Ecto neural progenitor cell (in vitro differentiated cells): ENCODE measurements at regions not wholly inside any gene's neighbourhood (a gene's known extent, or its start where the extent isn't known, plus 50 kb on each side); places are given as distances from the start of the nearest gene placed in this dataset.
"Not testable (repeated sequence)": the region's sequence is repeated elsewhere in the genome, so short reads cannot be mapped to it uniquely, and the experiment has no call there.

ENCODE experiments used
- DNase-seq: peaks from one replicate; pipeline ENCODE4 v3.0.0-alpha.2; 2018; ENCODE audit warnings: low spot score

DNA sequence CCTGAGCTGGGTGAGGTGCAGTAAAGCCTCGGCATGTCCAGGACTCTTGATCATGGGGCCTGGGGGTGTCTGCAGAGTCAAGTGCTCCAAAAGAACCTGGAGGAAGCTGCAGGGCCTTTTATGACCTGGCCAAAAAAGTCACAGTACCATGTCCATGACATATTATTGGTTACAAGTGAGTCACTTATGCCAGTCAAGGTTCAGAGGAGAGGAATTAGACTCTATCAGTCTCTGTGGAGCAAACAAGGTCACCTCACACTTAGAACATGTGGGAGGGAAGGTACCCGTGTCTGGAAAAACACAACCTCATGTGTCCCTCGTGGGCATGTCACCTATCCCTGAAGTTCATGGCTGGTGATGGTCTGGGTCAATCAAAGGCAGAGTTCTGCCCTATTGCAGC, 465.7 kb downstream of the FBXO15 start:
- DNase-seq: no peak

GRCh38 chr18:73681398-73681797, 466.2 kb downstream of the FBXO15 start:
- DNase-seq: no peak

DNA sequence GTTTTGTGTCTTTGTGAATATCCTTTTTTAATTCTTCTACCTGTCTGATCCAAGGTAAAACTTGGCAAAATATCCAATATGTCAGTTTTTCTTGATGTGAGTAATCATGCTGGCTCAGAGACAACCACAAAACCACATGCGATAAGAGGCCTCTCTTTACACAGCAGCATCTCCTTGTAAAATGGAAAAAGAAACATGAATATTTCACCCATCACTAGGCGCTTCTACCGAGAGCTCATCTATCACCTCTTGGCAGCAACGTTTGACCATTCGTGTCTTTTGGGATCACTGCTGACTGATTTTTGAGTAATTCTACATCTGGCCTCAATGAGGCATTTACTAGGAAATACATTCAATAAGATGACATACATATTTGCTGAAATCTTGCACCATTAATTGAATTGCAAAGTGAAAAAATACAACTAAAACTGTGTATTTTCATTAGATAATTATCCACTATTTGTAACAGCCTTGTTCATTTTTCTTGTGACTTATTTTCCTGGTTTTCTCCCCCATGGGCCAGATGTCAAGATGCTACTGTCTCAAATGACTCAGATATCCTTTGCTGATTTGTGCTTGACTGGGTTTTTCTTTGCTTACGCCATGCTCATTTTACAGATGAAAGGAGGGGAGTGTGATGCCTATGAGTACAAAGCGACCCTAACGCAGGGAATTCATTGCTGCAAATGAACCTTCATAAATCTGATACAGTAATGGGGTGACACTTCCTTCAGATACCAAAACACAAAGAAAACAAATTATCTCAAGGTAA, 467.5 kb downstream of the FBXO15 start:
- no peak for DNase-seq

DNA sequence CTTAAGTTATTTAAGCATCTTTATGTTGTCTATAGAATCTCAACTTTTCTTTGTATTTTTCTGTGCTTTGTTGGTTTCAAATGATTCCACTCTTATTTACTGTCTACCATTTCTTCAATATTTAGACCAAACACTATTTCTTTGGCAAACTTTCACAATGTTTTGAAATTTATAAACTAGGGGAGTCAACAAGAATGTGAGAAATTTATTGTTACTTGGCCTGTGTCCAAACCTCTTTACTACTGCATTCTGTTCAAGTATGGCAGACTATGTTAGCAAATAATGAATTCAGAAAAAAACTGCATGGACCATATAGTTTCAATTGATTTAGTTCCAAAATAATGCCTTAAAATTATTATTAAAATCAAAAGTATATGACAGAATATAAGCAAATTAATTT, 470.2 kb downstream of the FBXO15 start:
- no peak for DNase-seq

DNA sequence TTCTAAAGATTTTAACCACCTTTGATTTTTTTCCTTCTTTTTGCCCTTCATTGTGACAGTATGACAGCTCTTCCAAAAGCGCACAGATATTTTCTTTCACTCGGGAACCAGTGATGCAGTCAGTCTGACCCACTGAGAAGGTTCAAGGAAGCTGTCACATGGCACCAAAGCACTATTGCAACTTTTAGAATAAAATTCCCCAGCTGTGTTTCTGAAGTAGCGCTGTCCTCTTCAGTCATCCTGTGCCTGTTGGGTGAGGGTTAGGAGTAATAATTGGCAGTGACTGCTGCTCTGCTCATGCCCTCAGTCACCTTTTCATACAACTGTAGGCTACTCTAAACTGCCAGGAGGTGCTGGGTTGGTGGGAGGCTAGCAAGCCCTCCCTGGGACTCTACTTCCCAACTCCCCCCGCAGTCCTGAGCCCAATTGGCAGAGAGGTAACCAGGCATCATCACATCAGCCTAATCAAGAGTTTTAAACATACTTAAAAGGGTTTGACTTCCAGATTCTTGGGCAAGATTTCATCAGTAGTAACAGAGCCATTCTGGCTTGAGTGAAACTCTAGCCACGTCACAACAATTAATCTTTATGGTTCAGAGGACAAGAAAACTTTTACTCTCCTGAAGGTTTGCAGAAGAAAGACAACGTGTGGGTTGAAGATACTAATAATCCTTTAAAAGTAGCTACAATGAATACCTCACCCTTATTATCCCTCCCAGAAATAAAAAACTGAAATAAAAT, 473.3 kb downstream of the FBXO15 start:
- DNase-seq: no peak

GRCh38 chr18:73671480-73671879, 476.2 kb downstream of the FBXO15 start:
- DNase-seq: not testable (repeated sequence)

GRCh38 chr18:73670524-73670923, 477.1 kb downstream of the FBXO15 start:
- no peak for DNase-seq

DNA sequence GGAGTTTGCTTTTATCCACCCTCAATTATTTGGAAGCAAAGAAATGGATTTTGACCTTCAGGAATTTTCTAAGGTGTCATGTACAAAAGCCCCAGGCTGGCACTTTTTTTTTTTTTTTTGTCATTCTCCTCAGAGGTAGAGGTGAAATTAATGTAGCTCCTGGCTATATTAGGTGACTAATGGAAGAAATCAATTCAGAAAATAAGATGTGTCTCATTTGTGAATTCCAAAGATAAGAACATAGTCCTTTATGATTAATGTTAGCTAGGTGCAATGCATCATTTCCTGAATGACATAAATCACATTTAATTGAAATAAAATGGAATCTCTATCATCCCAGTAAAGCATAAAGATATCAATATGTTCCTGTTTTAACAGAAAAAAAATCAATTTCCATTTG, 477.6 kb downstream of the FBXO15 start:
- DNase-seq: no peak

DNA sequence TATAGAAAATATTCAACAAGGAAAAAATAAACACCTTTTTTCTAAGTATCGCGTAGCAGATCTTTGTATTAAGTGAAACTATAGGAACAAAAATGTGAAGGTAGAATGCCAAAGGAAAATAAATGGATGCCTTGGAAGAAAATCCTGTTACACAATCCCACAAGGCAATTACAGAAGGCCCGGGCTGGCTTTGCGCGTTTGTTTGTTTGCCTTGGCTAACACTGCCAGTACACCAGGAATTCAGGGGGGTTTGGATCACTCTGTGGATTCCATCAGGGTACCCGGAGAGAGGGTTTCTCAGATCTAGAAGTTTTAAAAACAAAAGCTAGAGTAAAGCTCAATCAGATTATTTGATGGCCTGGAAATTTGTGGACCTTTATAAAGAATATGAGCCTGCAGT, 478.3 kb downstream of the FBXO15 start:
- no peak for DNase-seq

GRCh38 chr18:73668051-73668450, 479.6 kb downstream of the FBXO15 start:
- DNase-seq: no peak

DNA sequence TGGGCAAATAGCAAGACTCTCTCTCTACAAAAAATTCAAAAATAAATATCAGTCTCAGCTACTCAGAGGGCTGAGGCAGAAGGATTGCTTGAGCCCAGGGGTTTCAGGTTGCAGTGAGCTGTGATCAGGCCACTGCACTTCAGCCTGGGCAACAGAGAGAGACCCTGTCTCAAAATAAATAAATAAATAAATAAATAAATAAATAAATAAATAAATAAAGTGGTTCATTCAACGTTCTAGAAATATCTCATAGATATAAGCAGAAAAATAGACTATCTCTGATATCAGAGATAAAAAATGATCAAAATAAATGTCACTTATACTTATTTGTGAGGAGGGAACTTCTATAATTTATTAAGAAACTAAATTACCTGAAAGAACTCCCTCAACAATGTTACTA, 480.9 kb downstream of the FBXO15 start:
- DNase-seq: no peak

DNA sequence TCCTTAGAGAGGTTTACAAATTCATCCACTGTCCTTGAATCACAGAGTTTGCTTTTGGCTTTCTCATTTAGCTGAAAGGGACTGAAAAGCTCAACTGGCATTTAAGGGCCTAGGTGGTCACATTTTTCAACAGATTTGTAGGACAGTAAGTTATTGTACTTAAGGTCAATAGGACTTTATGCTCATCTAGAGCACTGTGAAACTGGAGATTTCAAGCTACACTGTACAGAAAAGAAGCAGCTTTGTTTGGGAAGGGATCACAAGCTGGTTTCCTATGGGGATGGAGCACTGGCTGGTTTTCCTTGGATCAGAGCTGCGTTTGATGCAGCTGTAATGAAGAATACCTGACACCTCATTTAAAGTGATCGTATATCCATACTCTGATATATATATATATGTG, 482.7 kb downstream of the FBXO15 start:
- DNase-seq: no peak

DNA sequence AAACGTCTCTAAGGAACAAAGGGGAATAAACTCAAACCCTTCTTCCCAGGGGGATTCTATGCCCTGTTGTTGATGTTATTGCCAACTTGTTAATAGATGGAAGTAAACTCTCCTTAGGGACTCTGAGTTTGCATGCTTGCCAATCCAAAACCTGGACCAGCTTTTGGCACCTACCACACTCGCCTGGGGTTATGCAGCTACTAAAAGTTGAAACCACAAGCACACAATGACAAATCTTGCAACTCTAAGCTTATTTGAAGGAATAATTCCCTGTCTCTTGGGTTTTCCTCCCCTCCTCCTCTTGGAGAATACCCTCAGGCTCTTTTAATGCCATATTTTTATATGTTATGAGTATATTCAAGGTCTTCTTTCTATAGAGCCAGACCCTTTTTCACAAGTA, 484.1 kb downstream of the FBXO15 start:
- no peak for DNase-seq

- no peak for DNase-seq
Observed at GRCh38 chr18:73662421-73662820, 485.2 kb downstream of the FBXO15 start.

DNA sequence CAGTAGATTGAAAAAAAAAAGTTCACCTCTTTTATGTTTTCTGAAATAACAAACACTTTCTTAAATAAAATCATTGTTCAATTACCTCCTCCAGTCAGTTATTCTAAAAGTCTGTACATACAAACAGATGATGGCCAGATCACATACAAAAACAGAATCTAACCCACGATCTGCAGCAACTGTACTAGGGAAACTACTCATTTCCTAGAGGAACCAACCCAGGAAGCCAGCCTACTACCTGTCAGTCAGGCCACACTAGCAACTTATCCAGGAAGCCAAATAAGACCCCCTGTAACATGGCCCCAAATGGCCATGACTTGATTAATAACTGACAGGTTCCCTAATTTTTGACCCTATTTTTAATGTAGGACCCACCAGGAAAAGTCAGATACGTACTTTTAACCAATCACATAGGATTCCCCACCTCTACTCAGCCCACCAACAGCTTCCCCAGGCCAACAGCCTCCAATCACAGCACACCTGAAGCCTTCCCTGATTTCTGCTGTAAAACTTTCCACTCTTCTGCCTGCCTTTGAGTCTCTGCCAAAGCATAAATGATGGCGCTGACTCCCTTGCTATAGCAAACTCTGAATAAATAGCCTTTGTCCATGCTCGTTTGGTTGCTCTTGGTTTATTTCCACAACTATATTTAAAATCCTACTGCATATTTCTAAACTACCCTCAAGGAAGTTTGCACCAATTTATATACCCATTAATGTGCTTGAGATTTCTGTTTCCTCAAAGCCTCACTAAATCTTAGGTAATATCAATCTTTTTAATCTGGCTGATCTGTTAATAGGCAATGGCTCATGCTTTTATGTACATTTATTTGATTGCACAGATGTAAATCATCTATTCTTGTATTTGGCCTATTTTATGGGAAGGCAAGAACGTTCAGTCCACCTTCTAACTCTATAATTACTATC, 486.4 kb downstream of the FBXO15 start:
- DNase-seq: no peak

- no peak for DNase-seq
Observed at GRCh38 chr18:73656691-73657090, 490.9 kb downstream of the FBXO15 start.

GRCh38 chr18:73653827-73654226, 493.8 kb downstream of the FBXO15 start:
- DNase-seq: no peak

DNA sequence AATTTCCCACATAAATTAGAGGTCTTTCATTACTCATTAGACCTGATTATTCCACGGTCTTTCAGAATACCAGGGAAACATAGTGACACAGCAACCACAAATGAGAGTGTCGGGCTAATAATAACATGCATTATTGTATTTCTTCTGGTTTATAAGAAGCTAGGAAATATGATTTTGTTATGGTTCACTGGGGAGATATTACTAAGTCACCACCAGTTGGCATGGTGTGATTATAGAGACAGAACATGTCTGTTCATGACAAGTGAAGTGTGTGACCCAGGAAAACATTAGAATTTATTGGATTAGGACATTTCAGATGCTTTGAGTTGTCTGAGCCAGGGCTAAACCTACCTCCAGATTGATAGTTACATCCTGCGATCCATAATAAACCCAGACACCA, 494.4 kb downstream of the FBXO15 start:
- DNase-seq: no peak

- DNase-seq: no peak
Observed at GRCh38 chr18:73647391-73647790, 500.2 kb downstream of the FBXO15 start.

DNA sequence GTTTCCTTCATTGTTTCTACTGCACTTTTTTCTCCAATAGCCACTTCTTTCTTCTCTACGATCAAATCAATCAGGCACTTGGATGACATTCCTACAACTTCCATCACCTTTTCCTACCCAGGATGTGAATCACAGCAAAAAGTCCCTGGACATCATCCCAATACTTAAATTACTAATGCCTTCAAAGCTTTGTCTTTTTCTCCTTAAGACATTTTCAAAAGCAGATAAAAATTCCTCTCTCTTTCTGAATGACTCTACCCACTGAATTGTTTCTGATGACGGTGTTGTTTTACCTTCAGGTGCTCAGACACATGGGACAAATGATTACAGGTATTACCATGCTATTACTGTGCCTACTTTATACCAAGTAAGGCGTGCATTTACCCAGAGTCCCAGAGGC, 500.9 kb downstream of the FBXO15 start:
- no peak for DNase-seq

DNA sequence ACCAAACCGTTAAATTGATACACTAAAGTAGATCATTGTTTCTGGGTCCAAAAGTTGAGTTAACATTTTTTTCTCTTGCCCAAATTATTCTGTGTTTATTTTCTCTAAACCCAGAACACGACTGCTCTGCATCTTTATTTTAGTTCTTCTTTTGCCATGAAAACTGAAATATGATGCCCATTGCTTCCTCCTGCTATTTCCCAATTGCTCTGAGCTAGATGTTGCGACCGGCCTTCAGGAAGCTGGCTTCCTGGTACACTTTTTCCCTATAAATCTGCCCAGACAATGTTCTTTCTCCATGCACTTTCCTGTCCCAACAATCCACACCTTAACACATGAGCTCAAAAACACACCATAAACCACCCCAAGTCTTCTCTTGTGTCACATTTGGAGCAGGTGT, 501.4 kb downstream of the FBXO15 start:
- no peak for DNase-seq

DNA sequence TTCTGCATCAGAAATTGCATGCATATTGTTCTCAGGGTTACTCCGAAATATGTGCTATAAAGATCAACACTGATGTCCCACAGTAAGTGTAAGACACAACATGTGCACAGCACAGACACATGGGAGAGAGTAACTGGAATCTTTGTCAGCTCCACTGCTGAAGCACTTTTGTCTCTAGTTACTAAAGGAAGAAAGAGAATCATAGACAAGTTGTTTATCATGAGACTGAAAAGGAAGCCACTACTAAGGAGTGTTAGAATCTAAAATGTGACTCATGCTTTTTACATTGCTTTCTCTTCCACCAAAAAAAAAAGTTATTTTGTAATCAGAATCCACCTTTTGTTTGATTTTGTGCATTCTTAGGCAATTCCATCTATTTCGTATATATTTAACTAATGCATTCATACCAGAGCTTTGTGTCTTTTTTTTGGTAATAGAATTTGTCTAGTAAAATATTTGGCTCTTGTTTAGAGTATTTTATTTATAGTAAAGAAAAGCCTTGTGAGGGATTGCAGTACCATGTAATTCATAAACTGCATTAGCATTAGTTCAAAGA, 502.4 kb downstream of the FBXO15 start:
- no peak for DNase-seq
